Mammary epithelial cell (primary cell): ENCODE measurements at regions not wholly inside any gene's neighbourhood (a gene's known extent, or its start where the extent isn't known, plus 50 kb on each side); places are given as distances from the start of the nearest gene placed in this dataset.

Source experiments
- EZH2 ChIP-seq: IDR thresholded peaks from 2 replicates; pipeline ENCODE4 v1.6.1; 2012; ENCODE audit warnings: low read length, inconsistent platforms, borderline replicate concordance
- TF ChIP-seq, protein P1 (sequence below), 2 donors: IDR thresholded peaks in 1 of 2; conservative IDR thresholded peaks in 1 of 2; 2 replicates each; pipeline ENCODE4 v1.5.1; 2011 to 2012; ENCODE audit warnings: inconsistent platforms in 2 of 2, low read length in 2 of 2, mild to moderate bottlenecking in 2 of 2, control low read depth in 1 of 2, low read depth in 1 of 2; ENCODE audit not compliant: insufficient read depth in 1 of 2; ENCODE audit errors: extremely low read depth in 1 of 2

DNA sequence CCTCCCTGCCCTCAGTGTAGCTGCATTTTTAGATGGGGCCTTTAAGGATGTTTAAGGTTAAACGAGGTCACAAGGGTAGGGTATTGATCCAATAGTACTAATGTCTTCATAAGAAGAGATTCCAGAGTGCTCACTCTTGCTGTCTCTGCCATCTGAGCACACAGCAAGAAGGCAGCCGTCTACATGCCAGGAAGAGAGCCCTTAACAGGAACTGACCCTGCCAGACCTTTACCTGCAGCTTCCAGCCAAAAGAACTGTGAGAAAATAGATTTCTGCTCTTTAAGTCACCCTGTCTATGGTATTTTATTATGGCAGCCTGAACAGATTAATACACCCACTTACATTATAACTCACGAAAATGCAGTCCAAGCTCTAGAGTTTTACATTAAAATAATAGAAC, 685.3 kb upstream of the MARCKS start:
- TF ChIP-seq, protein P1, sequence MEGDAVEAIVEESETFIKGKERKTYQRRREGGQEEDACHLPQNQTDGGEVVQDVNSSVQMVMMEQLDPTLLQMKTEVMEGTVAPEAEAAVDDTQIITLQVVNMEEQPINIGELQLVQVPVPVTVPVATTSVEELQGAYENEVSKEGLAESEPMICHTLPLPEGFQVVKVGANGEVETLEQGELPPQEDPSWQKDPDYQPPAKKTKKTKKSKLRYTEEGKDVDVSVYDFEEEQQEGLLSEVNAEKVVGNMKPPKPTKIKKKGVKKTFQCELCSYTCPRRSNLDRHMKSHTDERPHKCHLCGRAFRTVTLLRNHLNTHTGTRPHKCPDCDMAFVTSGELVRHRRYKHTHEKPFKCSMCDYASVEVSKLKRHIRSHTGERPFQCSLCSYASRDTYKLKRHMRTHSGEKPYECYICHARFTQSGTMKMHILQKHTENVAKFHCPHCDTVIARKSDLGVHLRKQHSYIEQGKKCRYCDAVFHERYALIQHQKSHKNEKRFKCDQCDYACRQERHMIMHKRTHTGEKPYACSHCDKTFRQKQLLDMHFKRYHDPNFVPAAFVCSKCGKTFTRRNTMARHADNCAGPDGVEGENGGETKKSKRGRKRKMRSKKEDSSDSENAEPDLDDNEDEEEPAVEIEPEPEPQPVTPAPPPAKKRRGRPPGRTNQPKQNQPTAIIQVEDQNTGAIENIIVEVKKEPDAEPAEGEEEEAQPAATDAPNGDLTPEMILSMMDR (conservative IDR thresholded peaks at IDR 0.05 in 1 of 2, IDR thresholded peaks at IDR 0.05 in 1 of 2; ENCODE audit: extremely low read depth in 1 of 2, insufficient read depth in 1 of 2, low read depth in 1 of 2, low read length in 2 of 2) = no peak
- TF ChIP-seq EZH2 = no peak
